HEK293 (cell line): ENCODE measurements at regions not wholly inside any gene's neighbourhood (a gene's known extent, or its start where the extent isn't known, plus 50 kb on each side); places are given as distances from the start of the nearest gene placed in this dataset.

Source experiments
- CTCF ChIP-seq: fragments of 450-650 bp; formaldehyde crosslinking; IDR thresholded peaks from 2 replicates; pipeline ENCODE4 v1.5.1; 2016; ENCODE audit warnings: missing biosample characterization, missing genetic modification characterization
- GLI4 ChIP-seq: fragments of 450-650 bp; formaldehyde crosslinking; IDR thresholded peaks from 2 replicates; pipeline ENCODE4 v1.5.1; 2016; ENCODE audit warnings: missing biosample characterization, missing genetic modification characterization
- KLF16 ChIP-seq: fragments of 450-650 bp; formaldehyde crosslinking; IDR thresholded peaks from 2 replicates; pipeline ENCODE4 v1.5.1; 2017; ENCODE audit warnings: missing biosample characterization, missing genetic modification characterization
- KLF7 ChIP-seq: fragments of 450-650 bp; formaldehyde crosslinking; IDR thresholded peaks from 2 replicates; pipeline ENCODE4 v1.5.1; 2016; ENCODE audit warnings: missing biosample characterization, missing genetic modification characterization, borderline replicate concordance
- ZBTB49 ChIP-seq: fragments of 450-650 bp; formaldehyde crosslinking; IDR thresholded peaks from 2 replicates; pipeline ENCODE4 v1.5.1; 2016; ENCODE audit warnings: missing biosample characterization, missing genetic modification characterization, low read depth
- ZNF16 ChIP-seq: fragments of 450-650 bp; formaldehyde crosslinking; IDR thresholded peaks from 2 replicates; pipeline ENCODE4 v1.5.1; 2016; ENCODE audit warnings: low read depth, missing biosample characterization, missing genetic modification characterization
- ZNF24 ChIP-seq: fragments of 450-650 bp; formaldehyde crosslinking; IDR thresholded peaks from 2 replicates; pipeline ENCODE4 v1.5.1; 2016; ENCODE audit warnings: missing biosample characterization, missing genetic modification characterization
- ZNF266 ChIP-seq: fragments of 450-650 bp; formaldehyde crosslinking; IDR thresholded peaks from 2 replicates; pipeline ENCODE4 v1.5.1; 2016; ENCODE audit warnings: missing biosample characterization, missing genetic modification characterization, low read depth
- ZNF513 ChIP-seq: fragments of 450-650 bp; IDR thresholded peaks from 2 replicates; pipeline ENCODE4 v1.5.1; 2018; ENCODE audit warnings: missing biosample characterization, missing genetic modification characterization
- ZNF610 ChIP-seq: fragments of 450-650 bp; formaldehyde crosslinking; IDR thresholded peaks from 2 replicates; pipeline ENCODE4 v1.5.1; 2016; ENCODE audit warnings: missing biosample characterization, missing genetic modification characterization, borderline replicate concordance
- ZNF621 ChIP-seq: fragments of 450-650 bp; formaldehyde crosslinking; IDR thresholded peaks from 2 replicates; pipeline ENCODE4 v1.5.1; 2017; ENCODE audit warnings: missing biosample characterization, missing genetic modification characterization
- ZNF707 ChIP-seq: fragments of 450-650 bp; formaldehyde crosslinking; IDR thresholded peaks from 2 replicates; pipeline ENCODE4 v1.5.1; 2016; ENCODE audit warnings: missing biosample characterization, missing genetic modification characterization
- ZNF776 ChIP-seq: fragments of 450-650 bp; formaldehyde crosslinking; IDR thresholded peaks from 2 replicates; pipeline ENCODE4 v1.5.0; 2017; ENCODE audit warnings: missing biosample characterization, missing genetic modification characterization, borderline replicate concordance

- no peak for TF ChIP-seq ZNF513
- no peak for TF ChIP-seq ZNF24 (tag by site-specific recombination)
- TF ChIP-seq ZNF610 (tag by site-specific recombination), result no peak
- TF ChIP-seq CTCF (tag by site-specific recombination), result no peak
- TF ChIP-seq ZNF266 (tag by site-specific recombination), result no peak
- TF ChIP-seq ZBTB49 (tag by site-specific recombination), result no peak
- no peak for TF ChIP-seq KLF16
- no peak for TF ChIP-seq KLF7 (tag by site-specific recombination)
- TF ChIP-seq ZNF621 (tag by site-specific recombination), result no peak
- TF ChIP-seq ZNF707 (tag by site-specific recombination), result no peak
- no peak for TF ChIP-seq ZNF776 (tag by site-specific recombination)
- no peak for TF ChIP-seq ZNF16
- no peak for TF ChIP-seq GLI4 (tag by site-specific recombination)
Observed at GRCh38 chr4:111360906-111361305, 738.0 kb upstream of the PITX2 start.
